Body of pancreas (tissue), 4 donors: ENCODE measurements at regions not wholly inside any gene's neighbourhood (a gene's known extent, or its start where the extent isn't known, plus 50 kb on each side); places are given as distances from the start of the nearest gene placed in this dataset.

Experiments
- ATAC-seq: fragments of 150-250 bp; one replicate; pipeline ENCODE4 v1.9.1; 2016
- DNase-seq, 4 donors: peaks; one replicate each; pipeline ENCODE4 v3.0.0-alpha.2; 2019
- H3K27ac ChIP-seq, 4 donors: fragments of 200-600 bp; sonication (generic); 1 replicate in 3 of 4; 2 replicates in 1 of 4; pipeline versions ENCODE4 v1.5.1 to v1.6.1; 2016 to 2019; ENCODE audit warnings: mild to moderate bottlenecking in 1 of 4, mixed read lengths in 1 of 4, moderate library complexity in 1 of 4
- H3K27me3 ChIP-seq, 2 donors: fragments of 200-600 bp; sonication (generic); one replicate each; pipeline ENCODE4 v1.6.0; 2016; ENCODE audit warnings: mild to moderate bottlenecking in 1 of 2
- H3K36me3 ChIP-seq, 2 donors: fragments of 200-600 bp; sonication (generic); replicated peaks in 1 of 2; 2 replicates each; pipeline ENCODE4 v1.5.1; 2016; ENCODE audit warnings: low read depth in 2 of 2; ENCODE audit not compliant: insufficient read depth in 1 of 2
- H3K4me1 ChIP-seq: fragments of 200-600 bp; sonication (generic); one replicate; pipeline ENCODE4 v1.6.0; 2016
- H3K4me3 ChIP-seq, 2 donors: fragments of 200-600 bp; sonication (generic); 1 replicate in 1 of 2; 2 replicates in 1 of 2; pipeline ENCODE4 v1.5.1; 2016 to 2019
- H3K9me3 ChIP-seq, 3 donors: fragments of 200-600 bp; sonication (generic); 1 replicate in 2 of 3; 2 replicates in 1 of 3; pipeline ENCODE4 v1.5.1; 2016
- CTCF ChIP-seq, 7 experiments: fragments of 450-650 bp in 4 of 7; fragments of 200-600 bp in 3 of 7; sonication (generic) in 3 of 7; IDR thresholded peaks; one replicate each; pipeline ENCODE4 v1.5.1; 2016 to 2019; ENCODE audit warnings: antibody characterized with exemption in 7 of 7
- POLR2A ChIP-seq, 3 donors: fragments of 450-650 bp; IDR thresholded peaks; one replicate each; pipeline ENCODE4 v1.6.1; 2016; ENCODE audit warnings: antibody characterized with exemption in 3 of 3, mild to moderate bottlenecking in 2 of 3
- WGBS, 2 donors: methylation state at CpG; one replicate each; pipeline ENCODE4 v1.1.5; 2017; 5-methylcytosine and 5-hydroxymethylcytosine counted together
- intact Hi-C: fragments of 100-400 bp; cut with DNase I; formaldehyde crosslinking; loops from one replicate; pipeline ENCODE4 v1.15.1; 2023

- 75 to 85% methylated on average over 1 of the region's 1 CpG for WGBS, 2 donors
- TF ChIP-seq POLR2A (IDR thresholded peaks at IDR 0.05) (no peak), CTCF (IDR thresholded peaks at IDR 0.05) (no peak)
- Histone ChIP-seq H3K36me3 (no peaks in the 10 kb centered on the region), H3K4me3 (no peak overlapping the region), H3K27me3 (no peaks in the 10 kb centered on the region), H3K9me3 (no peaks in the 10 kb centered on the region), H3K4me1 (no peaks in the 10 kb centered on the region), H3K27ac (no peak overlapping the region)
- ATAC-seq = no peak
- intact Hi-C loops = no loop called here
- DNase-seq = no peak
These were observed 154.5 kb upstream of the C1orf87 start for GRCh38 chr1:60228041-60228491.

- intact Hi-C loops = no loop called here
- DNase-seq (no peak), ATAC-seq (no peak)
- H3K27ac ChIP-seq = no peak overlapping the region
- H3K36me3 ChIP-seq = no peaks in the 10 kb centered on the region
- no peak for TF ChIP-seq POLR2A (IDR thresholded peaks at IDR 0.05)
- no peak for TF ChIP-seq CTCF (IDR thresholded peaks at IDR 0.05)
- no peaks in the 10 kb centered on the region for H3K4me1 ChIP-seq
- H3K27me3 ChIP-seq = no peaks in the 10 kb centered on the region
- H3K4me3 ChIP-seq = no peak overlapping the region
- H3K9me3 ChIP-seq = no peaks in the 10 kb centered on the region
These were observed 154.0 kb upstream of the C1orf87 start for GRCh38 chr1:60227601-60228000.

- 57 to 65% methylated on average over 3 of the region's 3 CpGs for WGBS, 2 donors
- no peaks in the 10 kb centered on the region for H3K9me3 ChIP-seq
- no peak overlapping the region for H3K4me3 ChIP-seq
- H3K27ac ChIP-seq = no peak overlapping the region
- no peaks in the 10 kb centered on the region for H3K27me3 ChIP-seq
- no peak for DNase-seq
- intact Hi-C loops = no loop called here
- no peak for TF ChIP-seq POLR2A (IDR thresholded peaks at IDR 0.05)
- no peak for TF ChIP-seq CTCF (IDR thresholded peaks at IDR 0.05)
- H3K36me3 ChIP-seq = no peaks in the 10 kb centered on the region
- ATAC-seq = no peak
- no peaks in the 10 kb centered on the region for H3K4me1 ChIP-seq
These were observed 151.9 kb upstream of the C1orf87 start for GRCh38 chr1:60225486-60225885.

- no peak overlapping the region for H3K4me3 ChIP-seq
- H3K36me3 ChIP-seq = no peaks in the 10 kb centered on the region
- H3K27ac ChIP-seq = no peak overlapping the region
- WGBS, 2 donors = 81 to 86% methylated on average over 3 of the region's 3 CpGs
- H3K27me3 ChIP-seq = no peaks in the 10 kb centered on the region
- H3K4me1 ChIP-seq = no peaks in the 10 kb centered on the region
- intact Hi-C loops = no loop called here
- ATAC-seq = no peak
- no peak for DNase-seq
- H3K9me3 ChIP-seq = no peaks in the 10 kb centered on the region
- TF ChIP-seq CTCF (IDR thresholded peaks at IDR 0.05) (no peak), POLR2A (IDR thresholded peaks at IDR 0.05) (no peak)
These were observed 151.0 kb upstream of the C1orf87 start for GRCh38 chr1:60224523-60224922.

- WGBS, 2 donors = 27 to 33% methylated on average over 5 of the region's 5 CpGs
- no peaks in the 10 kb centered on the region for H3K27me3 ChIP-seq
- ATAC-seq (no peak), DNase-seq (no peak)
- no peaks in the 10 kb centered on the region for H3K36me3 ChIP-seq
- no peak overlapping the region for H3K27ac ChIP-seq
- H3K4me1 ChIP-seq = no peaks in the 10 kb centered on the region
- no peak overlapping the region for H3K4me3 ChIP-seq
- TF ChIP-seq POLR2A (IDR thresholded peaks at IDR 0.05) = no peak
- no peak for TF ChIP-seq CTCF (IDR thresholded peaks at IDR 0.05)
- intact Hi-C loops = no loop called here
- no peaks in the 10 kb centered on the region for H3K9me3 ChIP-seq
These were observed 149.6 kb upstream of the C1orf87 start for GRCh38 chr1:60223158-60223557.
